Mammary epithelial cell (primary cell): ENCODE measurements at regions not wholly inside any gene's neighbourhood (a gene's known extent, or its start where the extent isn't known, plus 50 kb on each side); places are given as distances from the start of the nearest gene placed in this dataset.

ENCODE experiments used
- EZH2 ChIP-seq: IDR thresholded peaks from 2 replicates; pipeline ENCODE4 v1.6.1; 2012; ENCODE audit warnings: low read length, inconsistent platforms, borderline replicate concordance
- TF ChIP-seq, protein P1 (sequence below), 2 donors: IDR thresholded peaks in 1 of 2; conservative IDR thresholded peaks in 1 of 2; 2 replicates each; pipeline ENCODE4 v1.5.1; 2011 to 2012; ENCODE audit warnings: inconsistent platforms in 2 of 2, low read length in 2 of 2, mild to moderate bottlenecking in 2 of 2, control low read depth in 1 of 2, low read depth in 1 of 2; ENCODE audit not compliant: insufficient read depth in 1 of 2; ENCODE audit errors: extremely low read depth in 1 of 2

GRCh38 chr13:90453342-90453741 is 894.1 kb upstream of the MIR17HG start:
- TF ChIP-seq, protein P1, sequence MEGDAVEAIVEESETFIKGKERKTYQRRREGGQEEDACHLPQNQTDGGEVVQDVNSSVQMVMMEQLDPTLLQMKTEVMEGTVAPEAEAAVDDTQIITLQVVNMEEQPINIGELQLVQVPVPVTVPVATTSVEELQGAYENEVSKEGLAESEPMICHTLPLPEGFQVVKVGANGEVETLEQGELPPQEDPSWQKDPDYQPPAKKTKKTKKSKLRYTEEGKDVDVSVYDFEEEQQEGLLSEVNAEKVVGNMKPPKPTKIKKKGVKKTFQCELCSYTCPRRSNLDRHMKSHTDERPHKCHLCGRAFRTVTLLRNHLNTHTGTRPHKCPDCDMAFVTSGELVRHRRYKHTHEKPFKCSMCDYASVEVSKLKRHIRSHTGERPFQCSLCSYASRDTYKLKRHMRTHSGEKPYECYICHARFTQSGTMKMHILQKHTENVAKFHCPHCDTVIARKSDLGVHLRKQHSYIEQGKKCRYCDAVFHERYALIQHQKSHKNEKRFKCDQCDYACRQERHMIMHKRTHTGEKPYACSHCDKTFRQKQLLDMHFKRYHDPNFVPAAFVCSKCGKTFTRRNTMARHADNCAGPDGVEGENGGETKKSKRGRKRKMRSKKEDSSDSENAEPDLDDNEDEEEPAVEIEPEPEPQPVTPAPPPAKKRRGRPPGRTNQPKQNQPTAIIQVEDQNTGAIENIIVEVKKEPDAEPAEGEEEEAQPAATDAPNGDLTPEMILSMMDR (conservative IDR thresholded peaks at IDR 0.05 in 1 of 2, IDR thresholded peaks at IDR 0.05 in 1 of 2; ENCODE audit: extremely low read depth in 1 of 2, insufficient read depth in 1 of 2, low read depth in 1 of 2, low read length in 2 of 2): no peak
- TF ChIP-seq EZH2: no peak
